ENCODE measurements at regions not wholly inside any gene's neighbourhood (a gene's known extent, or its start where the extent isn't known, plus 50 kb on each side); places are given as distances from the start of the nearest gene placed in this dataset.

- no peaks in the 10 kb centered on the region for H3K27me3 ChIP-seq (ENCODE audit: insufficient read depth, low read length)
- H3K36me3 ChIP-seq (ENCODE audit: insufficient read depth, low read length): no peaks in the 10 kb centered on the region
- no peak overlapping the region for H3K9ac ChIP-seq (ENCODE audit: low read length)
- no peaks in the 10 kb centered on the region for H3K4me1 ChIP-seq (ENCODE audit: insufficient read depth, low read length, severe bottlenecking)
- no peaks in the 10 kb centered on the region for H4K20me1 ChIP-seq (ENCODE audit: insufficient read depth, low read length)
- no peaks in the 10 kb centered on the region for H3K79me2 ChIP-seq (ENCODE audit: insufficient read depth, low read length)
- H3K4me3 ChIP-seq (ENCODE audit: low read depth, low read length, poor library complexity, severe bottlenecking): no peak overlapping the region
- no peak for TF ChIP-seq CTCF (IDR thresholded peaks at IDR 0.05; ENCODE audit: low read length)
- no peak for TF ChIP-seq EZH2 (IDR thresholded peaks at IDR 0.05; ENCODE audit: borderline replicate concordance, low read length)
- no peak overlapping the region for H3K27ac ChIP-seq (ENCODE audit: low read depth, low read length, poor library complexity, severe bottlenecking)
- no peak overlapping the region for H2AFZ ChIP-seq (ENCODE audit: low read length)
- no peaks in the 10 kb centered on the region for H3K9me3 ChIP-seq (ENCODE audit: low read length)
- no peaks in the 10 kb centered on the region for H3K9me2 ChIP-seq (ENCODE audit: low read depth, low read length)
- H3F3A ChIP-seq (ENCODE audit: insufficient read depth, low read length): no peaks in the 10 kb centered on the region
- no peak overlapping the region for H3K4me2 ChIP-seq (ENCODE audit: low read length)
Observed at GRCh38 chrX:10070714-10071436, 85.9 kb upstream of the CLCN4 start.

GRCh38 chrX:10071451-10072144, 85.2 kb upstream of the CLCN4 start:
- no peaks in the 10 kb centered on the region for H3K4me1 ChIP-seq (ENCODE audit: insufficient read depth, low read length, severe bottlenecking)
- H2AFZ ChIP-seq (ENCODE audit: low read length): no peak overlapping the region
- H3K4me3 ChIP-seq (ENCODE audit: low read depth, low read length, poor library complexity, severe bottlenecking): no peak overlapping the region
- no peaks in the 10 kb centered on the region for H4K20me1 ChIP-seq (ENCODE audit: insufficient read depth, low read length)
- no peak overlapping the region for H3K9ac ChIP-seq (ENCODE audit: low read length)
- no peak overlapping the region for H3K27ac ChIP-seq (ENCODE audit: low read depth, low read length, poor library complexity, severe bottlenecking)
- no peaks in the 10 kb centered on the region for H3K9me3 ChIP-seq (ENCODE audit: low read length)
- H3K4me2 ChIP-seq (ENCODE audit: low read length): no peak overlapping the region
- no peak for TF ChIP-seq CTCF (IDR thresholded peaks at IDR 0.05; ENCODE audit: low read length)
- no peak for TF ChIP-seq EZH2 (IDR thresholded peaks at IDR 0.05; ENCODE audit: borderline replicate concordance, low read length)
- H3F3A ChIP-seq (ENCODE audit: insufficient read depth, low read length): no peaks in the 10 kb centered on the region
- H3K27me3 ChIP-seq (ENCODE audit: insufficient read depth, low read length): no peaks in the 10 kb centered on the region
- no peaks in the 10 kb centered on the region for H3K9me2 ChIP-seq (ENCODE audit: low read depth, low read length)
- no peaks in the 10 kb centered on the region for H3K79me2 ChIP-seq (ENCODE audit: insufficient read depth, low read length)
- no peaks in the 10 kb centered on the region for H3K36me3 ChIP-seq (ENCODE audit: insufficient read depth, low read length)

GRCh38 chrX:10072786-10073568, 83.8 kb upstream of the CLCN4 start:
- no peaks in the 10 kb centered on the region for H4K20me1 ChIP-seq (ENCODE audit: insufficient read depth, low read length)
- TF ChIP-seq EZH2 (IDR thresholded peaks at IDR 0.05; ENCODE audit: borderline replicate concordance, low read length) (no peak), CTCF (IDR thresholded peaks at IDR 0.05; ENCODE audit: low read length) (no peak)
- H3K9me2 ChIP-seq (ENCODE audit: low read depth, low read length): no peaks in the 10 kb centered on the region
- H3F3A ChIP-seq (ENCODE audit: insufficient read depth, low read length): no peaks in the 10 kb centered on the region
- H3K4me2 ChIP-seq (ENCODE audit: low read length): no peak overlapping the region
- no peak overlapping the region for H3K9ac ChIP-seq (ENCODE audit: low read length)
- no peak overlapping the region for H3K4me3 ChIP-seq (ENCODE audit: low read depth, low read length, poor library complexity, severe bottlenecking)
- no peaks in the 10 kb centered on the region for H3K79me2 ChIP-seq (ENCODE audit: insufficient read depth, low read length)
- H3K27ac ChIP-seq (ENCODE audit: low read depth, low read length, poor library complexity, severe bottlenecking): no peak overlapping the region
- no peak overlapping the region for H2AFZ ChIP-seq (ENCODE audit: low read length)
- no peaks in the 10 kb centered on the region for H3K4me1 ChIP-seq (ENCODE audit: insufficient read depth, low read length, severe bottlenecking)
- H3K9me3 ChIP-seq (ENCODE audit: low read length): no peaks in the 10 kb centered on the region
- H3K27me3 ChIP-seq (ENCODE audit: insufficient read depth, low read length): no peaks in the 10 kb centered on the region
- no peaks in the 10 kb centered on the region for H3K36me3 ChIP-seq (ENCODE audit: insufficient read depth, low read length)

Data from OCI-LY1 (cell line).